Mesenteric fat pad (tissue), 1 donor: ENCODE measurements at regions not wholly inside any gene's neighbourhood (a gene's known extent, or its start where the extent isn't known, plus 50 kb on each side); places are given as distances from the start of the nearest gene placed in this dataset.
"Not testable (repeated sequence)": the region's sequence is repeated elsewhere in the genome, so short reads cannot be mapped to it uniquely, and the experiment has no call there.

Experiments
- DNase-seq: peaks from one replicate; pipeline ENCODE4 v3.0.0-alpha.2; 2020; ENCODE audit warnings: low spot score
- donor health status: DM: yes; HTN: yes; CAD: no.

DNA sequence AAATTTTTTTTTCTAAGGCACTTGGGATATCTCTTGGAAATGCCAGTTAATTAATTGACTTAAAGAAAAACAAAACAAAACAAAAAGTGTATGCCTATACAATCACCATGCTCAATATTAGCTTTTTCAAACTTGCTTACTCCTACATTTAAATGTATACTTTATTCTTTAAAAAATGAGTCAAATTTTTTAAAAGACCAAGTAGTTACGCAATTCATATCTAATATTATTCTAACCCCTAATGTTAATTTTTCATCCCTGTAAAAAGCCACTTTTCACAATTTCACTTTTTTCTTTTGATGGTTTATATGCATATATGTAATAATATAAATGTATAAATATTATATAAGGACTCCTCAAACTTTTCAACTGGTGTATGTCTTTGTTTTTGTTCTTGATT, 211.2 kb downstream of the PRDM9 start:
- DNase-seq = no peak

DNA sequence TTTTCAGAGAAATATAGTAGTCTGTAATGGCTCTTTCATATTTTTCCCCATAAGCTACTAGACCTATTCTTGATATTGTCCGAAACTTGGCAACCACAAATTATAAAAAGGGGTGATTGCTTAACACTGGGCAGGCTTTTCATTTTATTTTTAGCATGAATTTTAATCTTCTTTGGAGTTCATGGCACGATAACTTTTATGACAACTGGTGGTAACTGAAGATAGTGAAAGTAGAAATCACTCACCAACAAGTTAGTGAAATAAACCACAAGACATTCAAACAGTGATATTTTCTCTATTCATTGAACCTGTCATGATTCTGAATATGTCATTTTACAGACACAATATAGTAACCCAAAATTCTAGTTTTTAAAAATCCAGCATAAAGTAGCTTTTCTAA, 213.9 kb downstream of the PRDM9 start:
- DNase-seq = no peak

DNA sequence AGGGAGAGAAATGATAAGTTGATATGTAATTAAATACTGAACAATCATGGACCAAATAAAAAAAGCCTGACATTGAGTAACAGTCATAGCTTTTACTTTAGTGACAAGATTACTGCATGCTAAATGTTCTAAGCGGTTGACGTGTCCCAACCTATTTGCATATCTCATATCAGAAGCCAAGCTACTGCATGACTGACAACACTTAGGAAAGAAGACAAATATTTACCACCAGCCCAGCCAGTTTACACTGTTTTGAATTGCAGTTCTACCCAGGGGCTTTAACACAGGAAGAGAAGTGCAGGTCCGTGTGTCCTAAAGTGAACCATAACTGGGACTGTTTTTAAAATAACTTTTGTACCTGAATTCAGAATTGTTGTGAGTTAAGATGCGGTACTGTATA, 219.9 kb downstream of the PRDM9 start:
- DNase-seq = no peak

DNA sequence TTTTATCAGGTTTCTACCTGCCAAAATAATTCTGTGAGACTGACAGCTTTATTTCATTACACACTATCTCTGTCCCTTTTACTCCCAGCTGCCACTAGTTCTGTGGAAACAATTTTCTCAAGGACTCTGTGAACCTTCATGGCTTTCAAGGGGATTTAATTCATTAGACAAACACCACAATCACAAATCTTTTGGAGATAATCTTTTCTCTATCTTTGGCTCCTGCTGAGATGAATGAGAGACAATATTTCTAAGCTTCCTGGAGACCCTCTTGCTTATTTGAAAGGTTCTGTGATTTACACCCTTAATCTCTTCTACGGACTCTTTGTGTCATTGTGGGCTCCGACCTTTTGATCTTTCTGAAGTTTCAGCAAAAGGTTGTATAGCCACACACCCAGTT, 222.6 kb downstream of the PRDM9 start:
- DNase-seq = no peak

DNA sequence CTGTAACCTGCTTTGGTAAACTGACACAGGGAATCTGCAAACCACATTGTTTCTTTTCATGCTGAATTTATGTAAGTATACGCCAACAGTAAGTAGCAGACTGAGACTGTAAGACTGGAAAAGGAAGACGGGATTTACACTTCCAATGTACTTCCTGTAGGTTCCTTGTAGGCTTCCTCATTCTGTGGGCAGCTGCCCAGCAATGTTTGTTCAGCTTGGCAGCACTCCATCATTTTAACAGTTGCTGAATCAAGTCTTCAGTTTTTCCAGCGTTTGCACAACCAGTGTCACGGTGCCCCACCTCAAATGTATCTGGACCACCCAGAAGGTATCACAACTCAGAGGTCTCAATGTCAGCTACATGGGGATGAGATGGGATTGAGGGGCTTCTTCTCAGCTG, 232.6 kb downstream of the PRDM9 start:
- DNase-seq = no peak

DNA sequence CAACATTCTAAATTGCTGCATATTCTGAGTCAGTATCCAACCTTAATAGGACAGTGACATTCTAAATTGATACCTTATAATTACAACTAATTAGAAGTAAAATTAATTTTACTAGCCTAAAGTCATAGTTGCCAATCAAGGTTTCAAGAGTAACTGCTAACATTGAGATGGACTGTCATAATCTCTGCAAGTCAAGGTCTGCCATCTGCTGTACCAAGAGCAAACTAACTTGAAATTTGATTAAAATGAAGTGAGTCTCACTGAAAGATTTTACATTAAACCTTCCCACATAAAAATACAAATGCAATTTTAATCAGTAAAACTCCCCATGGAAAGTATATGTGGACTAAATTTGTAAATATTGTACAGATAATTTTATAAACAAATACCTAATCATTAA, 235.3 kb downstream of the PRDM9 start:
- no peak for DNase-seq

DNA sequence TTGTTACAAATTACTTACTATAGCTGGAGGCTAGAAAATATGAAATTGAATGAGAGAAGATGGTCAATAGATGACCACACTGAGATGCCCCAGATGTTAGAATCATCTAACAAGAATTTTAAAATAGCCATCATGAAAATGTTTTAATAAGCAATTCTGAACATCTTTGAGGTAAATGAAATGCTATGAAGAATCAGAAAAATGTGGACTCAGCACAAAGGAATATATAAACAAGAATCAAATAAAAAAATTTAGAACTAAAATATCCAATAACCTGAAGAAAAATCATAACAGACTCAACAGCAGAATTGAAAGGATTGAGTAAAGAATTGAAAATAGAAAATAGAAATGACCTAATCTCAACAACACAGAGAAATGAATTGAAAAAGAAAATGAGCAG, 248.5 kb downstream of the PRDM9 start:
- DNase-seq = no peak

DNA sequence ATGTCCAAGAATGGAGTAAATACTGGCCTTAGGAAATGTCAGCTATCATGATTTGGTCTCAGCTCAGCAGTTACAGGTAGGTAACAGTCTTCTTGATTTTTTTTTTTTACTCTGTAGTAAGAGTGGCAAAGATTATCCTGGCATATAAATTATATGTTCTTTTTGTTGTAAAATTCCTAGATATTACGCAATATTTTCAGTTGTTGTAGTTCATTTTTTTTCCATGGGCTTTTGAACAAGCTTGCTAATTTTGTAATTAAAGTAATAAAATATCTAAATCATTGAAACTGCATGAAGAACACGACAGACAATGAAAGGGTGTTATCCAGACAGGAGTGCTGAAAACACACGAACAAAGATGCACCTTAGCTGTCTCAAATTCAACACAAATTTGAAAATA, 249.4 kb downstream of the PRDM9 start:
- DNase-seq = no peak

DNA sequence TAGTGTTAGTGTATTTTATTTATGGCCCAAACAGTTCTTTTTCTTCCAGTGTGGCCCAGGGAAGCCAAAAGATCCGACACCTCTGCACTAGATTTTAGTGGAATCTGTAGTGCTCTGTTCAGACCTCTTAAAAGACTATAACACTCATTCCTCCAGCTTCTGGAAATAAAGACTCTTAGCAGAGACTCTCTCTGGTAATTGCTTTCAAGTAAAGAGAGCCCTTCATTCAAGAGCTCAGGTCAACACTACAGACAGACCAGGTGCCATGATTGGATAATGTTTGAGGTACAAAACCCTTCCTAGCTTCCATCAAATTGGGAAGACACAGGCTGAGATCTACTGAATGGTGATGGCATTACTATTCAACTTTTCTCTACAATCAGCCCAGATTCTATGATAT, 255.8 kb downstream of the PRDM9 start:
- DNase-seq = no peak

DNA sequence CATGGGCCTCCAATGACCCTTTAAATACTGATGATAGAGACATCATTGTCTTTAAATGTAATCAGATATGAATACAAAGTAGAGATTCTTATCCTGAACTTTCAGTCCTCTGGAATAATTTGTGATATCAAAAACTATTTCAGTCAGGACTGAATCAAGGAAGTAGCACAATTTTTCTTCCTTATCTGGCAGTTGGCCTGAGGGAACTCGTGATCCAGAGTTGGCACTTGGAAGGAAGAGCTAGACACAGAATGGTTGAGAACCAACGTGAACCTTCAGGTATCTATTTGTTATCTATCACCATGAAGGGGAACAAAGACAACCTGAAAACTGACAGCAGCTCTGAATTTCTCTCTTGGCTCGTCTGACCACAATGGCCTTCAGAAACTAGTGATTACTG, 269.3 kb downstream of the PRDM9 start:
- DNase-seq = no peak

DNA sequence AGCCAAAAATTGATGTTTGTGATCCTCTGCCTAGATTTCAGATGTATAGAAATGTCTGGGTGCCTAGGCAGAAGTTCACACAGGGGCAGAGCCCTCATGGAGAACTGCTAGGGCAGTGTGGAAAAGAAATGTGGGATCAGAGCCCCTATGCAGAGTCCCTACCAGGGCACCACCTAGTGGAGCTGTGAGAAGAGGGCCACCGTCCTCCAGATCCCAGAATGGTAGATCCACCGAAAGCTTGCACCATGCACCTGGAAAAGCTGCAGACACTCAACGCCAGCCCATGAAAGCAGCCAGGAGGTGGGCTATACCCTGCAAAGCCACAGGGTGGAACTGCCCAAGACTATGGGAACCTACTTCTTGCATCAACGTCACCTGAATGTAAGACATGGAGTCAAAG, 292.9 kb downstream of the PRDM9 start:
- DNase-seq = not testable (repeated sequence)

DNA sequence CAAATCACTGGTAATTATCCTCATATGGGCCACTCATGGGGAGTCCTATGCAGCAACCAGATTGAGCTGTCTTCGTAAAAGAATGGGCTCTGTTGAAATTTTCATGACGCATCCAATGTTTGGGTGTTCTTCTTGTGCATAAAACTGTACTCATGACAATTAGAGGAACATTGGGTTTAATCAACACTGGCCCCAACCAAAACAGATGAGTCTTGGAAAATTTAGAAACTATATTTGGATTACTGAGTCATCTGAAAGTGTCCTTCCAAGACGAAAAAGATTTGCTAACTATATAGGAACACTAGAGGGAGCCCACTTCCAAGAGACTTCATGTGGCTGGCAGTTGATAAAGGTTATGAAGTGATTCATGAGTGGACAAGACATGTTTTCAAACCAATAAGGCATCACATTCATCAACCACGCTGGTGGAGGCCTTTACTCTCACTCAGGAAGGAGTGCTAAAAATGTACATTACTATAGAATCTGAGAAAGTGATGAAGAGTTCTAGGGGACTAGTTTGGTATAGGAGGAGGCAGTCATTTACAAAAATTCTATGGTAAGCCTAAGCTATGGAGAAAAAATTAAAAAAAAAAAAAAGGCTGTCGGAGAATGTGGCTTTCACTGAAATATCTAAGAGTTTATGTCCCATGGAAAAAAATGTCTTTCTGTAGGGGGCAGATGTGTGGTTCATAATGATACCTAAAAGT, 313.5 kb downstream of the PRDM9 start:
- DNase-seq = no peak

DNA sequence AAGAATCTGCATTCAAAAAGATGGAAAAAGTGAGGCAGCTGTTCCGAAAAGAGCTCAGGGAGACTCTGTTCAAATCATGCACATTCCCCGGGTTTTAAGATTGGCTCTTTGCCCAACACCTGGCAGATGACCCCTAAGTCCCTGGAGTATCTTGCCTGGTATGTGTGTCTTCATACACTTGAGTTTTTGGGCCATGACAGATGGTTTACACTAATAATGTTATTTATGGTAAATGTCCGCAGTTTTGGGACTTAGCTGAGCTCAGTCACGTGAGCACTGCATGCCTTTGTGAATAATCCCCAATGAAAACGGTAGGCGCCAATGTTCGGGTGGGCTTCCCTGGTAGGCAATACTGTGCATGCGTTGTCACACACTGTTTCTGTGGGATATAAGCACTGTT, 316.1 kb downstream of the PRDM9 start:
- no peak for DNase-seq

DNA sequence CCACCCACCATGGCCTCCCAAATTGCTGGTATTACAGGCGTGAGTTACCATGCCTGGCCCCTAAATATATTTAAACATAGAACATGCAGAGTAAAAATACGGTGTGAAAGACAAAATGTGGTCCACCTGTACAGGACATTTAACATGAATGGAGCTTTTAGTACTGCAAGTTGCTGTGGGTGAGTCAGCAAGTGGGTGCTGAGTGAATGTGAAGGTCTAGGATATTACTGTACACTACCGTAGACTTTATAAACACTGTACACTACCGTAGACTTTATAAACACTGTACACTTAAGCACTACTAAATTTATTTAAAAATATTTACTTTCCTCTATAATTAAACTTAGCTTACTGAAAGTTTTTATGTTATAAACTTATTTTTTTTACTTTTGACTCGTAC, 317.8 kb downstream of the PRDM9 start:
- DNase-seq = no peak

DNA sequence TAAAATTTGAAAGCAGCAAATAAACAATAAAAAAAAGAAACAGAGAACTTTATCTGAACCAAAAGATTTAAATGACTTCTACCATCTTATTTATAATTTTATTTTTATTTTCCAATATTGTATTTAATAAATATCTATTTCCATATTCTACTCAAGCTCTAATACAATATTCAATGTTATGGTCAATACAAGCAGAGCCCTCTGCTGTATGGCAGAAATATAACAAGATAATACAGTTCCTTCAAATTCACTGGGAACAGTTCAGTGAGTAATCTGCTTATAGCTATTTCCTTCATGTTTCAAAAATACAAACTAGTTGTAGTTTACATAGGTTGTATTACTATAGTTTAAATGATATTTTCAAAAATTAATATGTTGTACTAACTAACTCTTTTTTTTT, 332.7 kb downstream of the PRDM9 start:
- no peak for DNase-seq

DNA sequence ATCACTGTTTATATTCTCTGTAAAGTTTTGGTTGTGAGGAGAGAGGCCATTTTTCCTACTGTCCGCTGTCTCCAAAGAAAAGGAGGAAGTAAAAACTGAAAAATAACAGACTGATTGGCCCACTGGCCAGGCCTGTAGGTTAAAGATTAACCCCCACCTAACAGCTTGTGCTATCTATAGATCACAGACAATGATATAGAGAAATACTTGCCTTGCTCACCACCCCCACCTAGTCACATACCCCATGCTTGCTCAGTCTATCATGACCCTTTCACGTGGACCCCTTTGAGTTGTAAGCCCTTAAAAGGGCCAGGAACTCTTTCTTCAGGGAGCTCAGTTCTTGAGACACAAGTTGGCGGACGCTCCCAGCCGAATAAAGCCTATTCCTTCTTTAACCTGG, 357.4 kb downstream of the PRDM9 start:
- no peak for DNase-seq

DNA sequence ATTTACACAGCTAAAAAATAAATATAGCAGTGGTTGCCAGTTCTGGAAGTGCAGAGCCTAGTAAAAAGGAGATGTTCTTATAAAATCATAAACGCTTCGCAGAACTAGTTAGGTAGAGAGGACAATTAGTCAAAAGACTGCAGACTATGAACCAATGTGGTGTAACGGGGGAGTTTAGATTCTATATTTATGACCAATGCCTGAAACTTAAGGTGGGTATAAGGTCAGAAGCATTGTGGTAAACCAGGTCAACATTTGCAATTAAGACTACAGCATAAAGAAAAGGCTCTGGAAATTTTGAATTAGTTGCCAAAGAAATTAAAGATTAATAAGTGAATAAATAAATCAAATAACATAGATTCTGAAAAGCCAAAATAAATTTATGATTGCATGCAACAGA, 370.4 kb downstream of the PRDM9 start:
- DNase-seq = no peak

DNA sequence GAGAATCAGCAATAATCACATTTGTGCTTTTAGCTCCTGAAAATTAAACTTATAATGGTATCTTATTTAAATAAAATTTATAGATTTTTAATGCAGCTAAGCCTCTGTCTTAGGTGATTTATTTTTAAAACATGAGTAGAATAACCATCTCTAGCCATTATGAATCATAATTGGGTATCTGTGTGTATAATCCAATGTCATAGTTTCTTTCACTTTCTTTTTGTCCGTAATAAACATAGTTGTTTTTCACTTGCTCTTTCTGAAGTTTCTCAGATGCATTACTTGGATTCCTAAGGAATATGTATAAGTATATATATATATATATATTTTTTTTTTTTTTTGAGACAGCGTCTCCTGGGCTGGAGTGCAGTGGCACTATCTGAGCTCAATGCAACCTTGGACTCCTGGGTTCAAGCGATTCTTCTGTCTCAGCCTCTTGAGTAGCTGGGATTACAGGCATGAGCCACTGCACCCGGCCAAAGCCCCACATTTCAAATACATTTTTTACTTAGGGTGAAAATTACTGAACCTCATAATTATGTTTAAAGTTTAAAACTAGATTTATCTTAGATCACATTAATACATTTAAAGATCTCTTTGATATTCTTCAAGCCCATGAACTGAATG, 377.1 kb downstream of the PRDM9 start:
- DNase-seq = no peak

DNA sequence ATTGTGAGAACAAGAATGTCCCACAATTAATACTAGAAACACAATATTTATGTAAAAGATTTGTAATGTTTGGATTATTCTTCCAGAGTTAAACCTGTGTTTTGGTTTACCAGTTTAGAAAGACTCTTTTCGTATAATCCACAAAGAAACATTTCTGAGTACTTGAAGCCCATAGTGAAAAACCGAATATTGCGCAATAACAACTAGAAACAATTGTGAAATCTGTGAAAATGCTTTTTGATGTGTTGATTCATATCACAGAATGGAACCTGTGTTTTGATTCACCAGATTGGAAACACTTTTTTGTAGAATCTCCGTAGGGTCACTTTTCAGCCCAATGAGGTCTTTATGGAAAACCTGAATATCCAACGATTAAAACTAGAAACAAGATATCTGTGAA, 386.2 kb downstream of the PRDM9 start:
- no peak for DNase-seq

DNA sequence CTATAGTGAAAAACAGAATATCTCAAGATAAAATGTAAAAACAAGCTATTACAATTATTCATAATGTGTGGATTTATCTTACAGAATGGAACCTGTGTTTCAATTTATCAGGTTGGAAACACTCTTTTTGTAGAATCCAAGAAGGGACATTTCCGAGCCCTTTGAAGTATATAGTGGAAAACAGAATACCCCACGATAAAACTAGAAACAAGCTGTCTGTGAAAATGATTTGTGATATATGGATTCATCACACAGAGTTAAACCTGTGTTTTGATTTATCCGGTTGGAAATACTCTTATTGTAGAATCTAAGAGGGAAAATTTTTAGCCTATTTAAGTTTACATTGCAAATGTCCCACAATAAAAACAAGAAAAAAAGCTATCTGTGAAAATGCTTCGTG, 388.2 kb downstream of the PRDM9 start:
- no peak for DNase-seq

DNA sequence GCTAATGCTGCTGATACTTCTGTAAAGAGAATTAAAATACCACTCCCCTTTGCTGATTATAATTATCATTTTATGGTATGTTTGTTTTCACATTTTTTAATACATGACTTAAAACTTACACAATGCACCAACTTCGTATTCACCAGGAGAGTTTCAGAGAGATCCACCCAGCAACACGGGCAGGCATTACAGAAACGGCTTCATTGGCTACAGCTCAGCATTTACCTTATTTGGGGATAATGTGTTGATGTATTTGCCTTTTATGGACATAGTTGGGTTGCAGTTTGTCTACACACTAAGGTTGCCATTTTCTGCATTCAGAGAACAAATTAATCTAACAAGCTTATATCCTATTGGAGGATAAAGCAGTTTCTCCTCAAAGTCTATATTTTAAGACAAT, 423.6 kb downstream of the PRDM9 start:
- no peak for DNase-seq

DNA sequence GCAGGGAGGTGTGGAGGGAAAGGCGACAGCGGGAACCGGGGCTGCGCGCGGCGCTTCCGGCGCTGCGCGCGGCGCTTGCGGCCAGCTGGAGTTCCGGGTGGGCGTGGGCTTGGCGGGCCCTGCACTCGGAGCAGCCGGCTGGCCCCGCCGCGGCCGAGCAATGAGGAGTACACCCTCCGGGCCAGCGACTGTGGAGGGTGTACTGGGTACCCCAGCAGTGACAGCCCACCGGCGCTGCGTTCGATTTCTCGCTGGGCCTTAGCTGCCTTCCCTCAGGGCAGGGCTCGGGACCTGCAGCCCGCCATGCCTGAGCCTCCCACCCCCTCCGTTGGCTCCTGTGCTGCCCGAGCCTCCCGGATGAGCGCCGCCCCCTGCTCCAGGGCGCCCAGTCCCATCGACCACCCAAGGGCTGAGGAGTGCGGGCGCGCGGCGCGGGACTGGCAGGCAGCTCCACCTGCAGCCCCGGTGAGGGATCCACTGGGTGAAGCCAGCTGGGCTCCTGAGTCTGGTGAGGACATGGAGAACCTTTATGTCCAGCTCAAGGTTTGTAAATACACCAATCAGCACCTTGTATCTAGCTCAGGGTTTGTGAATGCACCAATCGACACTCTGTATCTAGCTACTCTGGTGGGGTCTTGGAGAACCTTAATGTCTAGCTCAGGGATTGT, 444.0 kb downstream of the PRDM9 start:
- peak; percentile 86 for DNase-seq

DNA sequence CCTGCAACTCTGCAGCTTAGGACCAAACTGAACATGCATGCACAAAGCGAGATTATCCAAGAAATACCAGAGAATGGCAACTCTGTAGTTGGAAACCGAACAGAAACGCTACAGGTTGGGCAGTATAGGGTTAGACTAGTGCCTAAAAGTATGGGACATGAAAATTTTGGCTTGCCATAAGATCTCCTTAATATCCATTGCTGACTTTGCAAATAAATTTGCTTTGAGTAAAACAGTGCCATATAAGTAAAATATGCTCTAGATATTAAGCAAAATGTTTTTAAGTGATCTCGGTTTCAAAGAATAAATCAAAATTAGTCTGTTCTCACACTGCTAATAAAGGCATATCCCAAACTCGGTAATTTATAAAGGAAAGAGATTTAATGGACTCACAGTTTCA, 456.0 kb downstream of the PRDM9 start:
- DNase-seq = no peak
